Prostate gland (tissue), 2 donors: ENCODE measurements at regions not wholly inside any gene's neighbourhood (a gene's known extent, or its start where the extent isn't known, plus 50 kb on each side); places are given as distances from the start of the nearest gene placed in this dataset.

ENCODE experiments used
- CTCF ChIP-seq, 4 experiments: fragments of 200-600 bp in 2 of 4; fragments of 450-650 bp in 2 of 4; sonication (generic) in 2 of 4; IDR thresholded peaks; 1 replicate in 3 of 4; 2 replicates in 1 of 4; pipeline ENCODE4 v1.5.1; 2016 to 2019; ENCODE audit warnings: antibody characterized with exemption in 4 of 4, mild to moderate bottlenecking in 2 of 4, moderate library complexity in 2 of 4
- POLR2A ChIP-seq: fragments of 450-650 bp; IDR thresholded peaks from one replicate; pipeline ENCODE4 v1.6.1; 2016; ENCODE audit warnings: antibody characterized with exemption, mild to moderate bottlenecking
- POLR2AphosphoS5 ChIP-seq: sonication (generic); formaldehyde crosslinking; IDR thresholded peaks from one replicate; pipeline ENCODE4 v1.6.1; 2017; ENCODE audit warnings: antibody characterized with exemption

DNA sequence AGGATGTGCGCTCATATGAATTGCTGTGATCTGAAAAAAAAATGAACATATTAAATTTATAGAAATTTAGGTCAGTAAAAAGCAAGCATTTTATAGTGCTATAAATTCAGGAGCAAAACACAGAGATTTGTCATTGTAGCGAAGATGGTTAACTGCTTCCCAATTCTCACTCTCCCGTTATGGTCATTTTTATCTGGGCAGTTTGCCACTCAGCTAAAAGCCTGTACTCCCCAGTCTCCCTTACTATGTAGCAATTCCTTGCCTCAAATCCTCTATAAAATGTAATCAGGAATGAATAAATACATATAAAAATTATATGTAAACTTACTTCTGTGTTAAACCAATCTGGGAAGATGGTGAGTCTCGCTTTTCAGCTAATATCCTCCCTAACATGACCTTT, 471.5 kb downstream of the HINT1 start:
- no peak for TF ChIP-seq CTCF (IDR thresholded peaks at IDR 0.05)
- no peak for TF ChIP-seq POLR2A
- TF ChIP-seq POLR2AphosphoS5: no peak
